ENCODE measurements at regions not wholly inside any gene's neighbourhood (a gene's known extent, or its start where the extent isn't known, plus 50 kb on each side); places are given as distances from the start of the nearest gene placed in this dataset.

DNA sequence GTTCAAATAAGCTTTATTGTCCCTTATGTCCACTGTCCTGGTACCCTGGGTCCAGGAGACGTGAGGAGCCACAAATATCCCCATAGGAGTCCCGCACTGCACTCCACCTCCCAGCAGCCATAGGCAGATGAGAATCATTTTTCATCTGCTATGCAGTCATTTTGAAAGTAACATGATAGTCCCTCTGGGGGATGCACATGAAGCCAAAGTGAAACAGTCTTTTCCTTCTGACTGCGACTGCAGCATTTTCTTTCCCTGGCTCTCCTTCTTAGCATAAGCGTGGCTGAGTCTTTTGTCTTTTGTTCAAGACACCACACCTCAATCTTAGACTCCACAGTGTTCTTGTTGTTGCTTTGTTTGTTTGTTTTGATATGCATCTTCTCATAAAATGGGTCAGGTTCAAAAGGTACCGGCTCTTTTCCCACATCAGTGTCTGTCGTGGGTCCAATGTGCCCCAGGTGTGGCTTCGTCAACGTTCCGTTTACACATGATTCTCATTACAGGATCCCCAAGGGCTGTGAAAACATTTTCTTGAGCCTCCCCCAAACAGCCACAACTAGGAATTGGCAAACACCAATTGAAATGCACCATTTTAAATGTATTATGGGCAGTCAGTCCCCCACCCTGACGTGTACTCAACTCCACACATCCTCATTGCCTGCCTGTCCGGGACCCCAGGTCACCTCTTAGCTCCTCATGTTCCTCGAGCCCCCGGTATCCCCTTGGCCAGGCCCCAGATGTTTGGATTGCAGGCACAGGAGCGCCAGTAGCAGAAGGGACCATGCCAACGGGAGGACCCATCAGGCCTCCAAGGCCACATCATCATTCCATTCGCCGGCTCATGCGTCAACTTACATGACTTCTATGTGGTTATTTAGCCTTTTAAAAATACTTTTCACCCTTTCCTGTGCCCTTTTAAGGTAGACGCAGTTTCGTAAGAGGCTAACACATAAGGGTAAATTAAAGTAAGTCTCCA, 237.8 kb upstream of the DAPK1 start:
- no peak for DNase-seq

DNA sequence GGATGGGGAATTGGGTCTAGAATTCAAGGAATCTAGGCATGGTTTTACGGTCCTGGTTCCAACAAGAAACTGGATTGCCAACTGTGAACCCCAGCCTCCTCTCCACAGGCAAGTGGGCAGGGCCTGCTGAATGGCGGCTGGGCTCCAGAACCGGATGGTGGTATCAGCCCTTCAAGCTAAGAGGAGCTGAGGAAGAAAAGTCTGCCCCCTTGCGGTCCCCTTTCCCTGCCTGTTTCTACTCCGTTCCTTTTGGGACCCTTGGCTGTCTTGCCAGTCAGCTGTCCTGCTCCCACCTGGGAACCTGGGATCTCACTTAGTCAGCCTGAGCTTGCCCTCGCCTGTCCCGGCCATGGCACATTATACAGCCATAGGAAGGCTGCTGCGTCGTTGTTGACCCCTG, 234.4 kb upstream of the DAPK1 start:
- no peak for DNase-seq

GRCh38 chr9:87266697-87267096, 231.0 kb upstream of the DAPK1 start:
- no peak for DNase-seq

DNA sequence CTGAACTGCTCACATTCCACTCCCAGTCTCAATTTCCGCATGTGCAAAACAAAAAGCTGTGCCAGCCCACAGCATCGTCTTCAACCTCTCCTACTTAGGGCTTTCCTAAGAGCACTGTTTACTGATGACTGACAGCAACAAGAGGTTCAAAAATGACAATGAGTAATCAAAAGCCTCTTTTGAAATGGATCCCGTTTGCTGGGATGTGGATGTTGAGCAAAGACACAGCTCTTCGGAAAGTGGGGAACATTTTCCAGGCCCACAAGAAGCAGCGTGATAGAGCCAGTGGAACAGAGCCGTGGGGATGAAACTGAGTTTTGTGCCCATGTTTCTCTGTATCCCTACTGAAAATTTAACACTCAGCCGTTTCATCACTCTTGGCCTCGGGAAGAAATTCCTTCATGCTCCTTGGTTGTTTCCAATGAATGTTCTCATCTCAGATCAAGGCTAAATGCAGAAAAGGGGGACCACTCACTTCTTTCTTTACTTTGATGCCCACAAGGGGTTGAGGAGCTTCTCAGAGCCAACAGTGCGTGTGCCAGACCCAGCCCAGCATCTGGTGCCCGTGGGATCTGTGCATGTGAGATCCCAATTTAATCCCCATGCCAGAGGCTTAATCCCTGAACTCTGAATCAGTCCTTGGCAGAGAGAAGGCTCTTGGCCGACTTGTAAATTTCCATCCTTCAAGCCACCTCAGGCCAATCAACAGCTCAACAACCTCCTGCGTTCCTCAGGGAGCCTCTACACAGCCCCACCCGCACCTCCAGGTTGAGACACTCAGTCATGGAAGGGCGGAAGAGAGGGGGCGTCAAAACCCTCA, 230.2 kb upstream of the DAPK1 start:
- DNase-seq = no peak

DNA sequence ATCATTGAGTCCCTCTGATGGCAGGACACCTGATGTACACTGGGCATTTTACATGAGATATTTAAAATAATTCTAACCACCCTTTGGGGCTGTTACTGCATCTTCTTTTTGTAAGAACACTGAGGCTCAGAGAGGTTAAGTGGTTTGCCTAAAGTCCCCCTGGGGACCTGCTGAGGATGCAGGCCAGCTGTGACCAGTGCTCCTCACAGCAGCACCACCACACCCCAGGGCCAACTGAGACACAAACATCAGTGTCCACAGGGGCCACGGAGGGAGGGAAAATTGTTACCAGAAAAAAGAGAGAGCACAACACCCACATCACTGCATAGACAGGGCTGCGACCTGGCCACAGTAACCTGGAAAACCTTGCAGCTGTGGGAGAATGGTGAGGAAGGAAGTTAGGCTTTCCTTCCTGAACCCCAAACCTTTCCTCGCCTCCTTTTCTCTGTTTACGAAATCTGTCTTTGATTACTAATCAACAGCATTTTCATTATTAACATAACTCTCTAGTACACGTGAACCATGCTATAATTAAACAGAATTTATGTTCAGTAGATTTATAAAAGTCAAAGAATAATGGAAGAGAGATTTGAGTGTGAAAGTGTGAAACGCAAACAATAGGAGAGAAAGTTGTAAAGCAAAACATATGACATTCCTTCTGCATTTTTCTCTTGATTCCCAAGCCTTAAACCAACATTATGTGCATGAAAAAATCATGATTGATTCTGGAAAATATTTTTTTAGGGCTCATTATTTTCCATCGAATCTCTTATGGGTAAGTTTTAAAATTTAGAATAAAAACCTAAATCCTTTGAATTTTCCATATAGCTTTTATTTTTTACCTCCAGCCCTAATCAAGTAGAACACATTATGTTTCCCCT, 228.1 kb upstream of the DAPK1 start:
- no peak for DNase-seq

- no peak for DNase-seq
Observed at GRCh38 chr9:87270221-87270847, 227.3 kb upstream of the DAPK1 start.

GRCh38 chr9:87270848-87271234, 226.8 kb upstream of the DAPK1 start:
- no peak for DNase-seq

- DNase-seq = no peak
Observed at GRCh38 chr9:87271696-87272477, 225.8 kb upstream of the DAPK1 start.

GRCh38 chr9:87275047-87275725, 222.5 kb upstream of the DAPK1 start:
- DNase-seq = no peak

- no peak for DNase-seq
Observed at GRCh38 chr9:87276327-87276841, 221.3 kb upstream of the DAPK1 start.

GRCh38 chr9:87276851-87277261, 220.8 kb upstream of the DAPK1 start:
- DNase-seq = no peak

DNA sequence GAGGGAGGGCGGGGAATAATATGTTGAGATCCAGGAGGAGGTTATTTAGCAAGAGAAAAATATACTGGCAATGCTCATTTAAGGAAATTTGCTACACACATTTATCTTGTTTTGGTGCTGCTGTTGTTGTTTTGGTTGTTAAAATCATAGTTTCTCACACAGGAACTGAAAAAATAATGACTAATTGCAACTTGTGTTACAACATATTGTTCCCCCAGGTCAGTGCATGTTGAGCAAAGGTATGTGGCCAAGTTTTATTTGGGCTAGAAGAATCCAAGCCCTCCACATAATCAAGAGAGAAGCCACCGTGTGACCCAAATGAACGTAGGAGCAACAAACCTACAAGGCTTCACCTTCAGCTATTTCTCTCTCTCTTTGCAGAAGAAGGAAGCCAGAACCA, 220.3 kb upstream of the DAPK1 start:
- no peak for DNase-seq

DNA sequence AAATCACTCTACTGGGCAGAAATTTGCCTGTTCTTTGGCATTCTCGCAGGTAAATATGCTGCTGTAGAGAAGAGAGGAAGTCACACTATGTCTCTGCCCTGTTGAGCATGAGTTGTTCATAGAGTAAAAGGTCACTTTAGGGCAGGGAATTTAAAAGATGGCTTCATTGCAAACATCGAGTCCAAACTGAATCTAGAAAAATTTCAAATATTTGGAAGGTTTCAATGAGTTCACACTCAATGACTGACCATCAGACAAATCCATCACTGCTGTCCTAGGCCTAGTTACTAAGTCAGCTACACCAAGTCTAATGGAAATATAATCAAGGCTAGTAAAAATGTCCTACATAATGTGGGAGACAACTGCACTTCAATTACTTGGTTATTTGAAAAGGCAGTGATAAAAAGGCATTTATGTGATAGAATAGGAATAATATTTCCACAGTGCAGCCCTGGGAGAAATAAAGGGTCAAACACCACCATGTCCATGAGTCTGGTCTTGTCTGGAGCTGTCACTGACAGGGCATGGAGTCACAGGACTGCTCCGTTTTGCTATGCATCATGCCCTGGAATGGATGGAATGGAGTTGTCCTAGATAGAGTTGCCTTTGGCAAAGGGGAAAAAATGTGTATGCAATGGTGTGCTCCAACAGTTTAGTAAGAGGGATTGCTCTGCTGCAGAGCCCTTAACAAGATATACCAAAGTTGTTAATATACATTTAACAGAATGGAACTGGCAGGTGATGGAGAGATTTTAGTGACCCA, 218.5 kb upstream of the DAPK1 start:
- no peak for DNase-seq

DNA sequence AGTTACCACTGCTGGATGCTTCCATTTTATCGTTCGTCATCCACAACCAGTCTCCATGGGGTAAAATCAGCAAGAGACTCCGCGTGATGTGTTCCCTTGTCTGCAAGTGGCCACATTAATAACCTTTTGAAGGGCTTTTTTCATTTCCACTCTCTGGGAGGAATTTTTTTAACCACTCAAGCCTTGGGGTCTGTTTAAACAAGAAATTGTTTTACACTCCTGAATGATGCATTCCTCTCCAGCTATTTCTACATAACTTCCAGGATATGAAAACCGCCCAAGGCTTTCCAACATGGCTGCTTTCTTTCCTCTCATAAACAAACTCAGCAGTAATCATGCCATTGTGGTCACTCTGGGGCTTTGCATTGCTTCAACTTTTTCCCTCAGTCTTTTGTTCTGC, 217.2 kb upstream of the DAPK1 start:
- no peak for DNase-seq

- no peak for DNase-seq
Observed at GRCh38 chr9:87282538-87282937, 215.1 kb upstream of the DAPK1 start.

DNA sequence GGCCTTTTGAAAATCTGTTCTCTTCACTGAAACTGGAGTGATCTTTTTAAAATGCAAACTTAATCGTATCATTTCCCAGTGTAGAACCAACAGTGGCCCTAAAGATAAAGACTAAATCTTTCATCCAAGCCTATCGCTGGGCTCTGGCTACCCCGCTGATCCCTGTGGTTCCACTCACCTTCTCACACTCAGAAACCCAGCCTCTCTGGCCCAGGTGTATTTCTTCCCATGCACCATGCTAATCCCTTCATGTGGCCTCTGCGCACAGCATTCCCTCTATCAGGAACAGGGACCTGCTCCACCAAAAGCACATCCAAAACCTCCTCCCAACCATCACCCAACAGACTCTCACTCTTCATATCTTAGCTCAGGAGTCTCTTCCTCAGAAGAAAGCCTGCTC, 214.1 kb upstream of the DAPK1 start:
- no peak for DNase-seq

- DNase-seq = no peak
Observed at GRCh38 chr9:87285183-87285850, 212.3 kb upstream of the DAPK1 start.

GRCh38 chr9:87286506-87286905, 211.2 kb upstream of the DAPK1 start:
- DNase-seq = no peak

Data from NCI-H1694 treated with DMSO at 0.1 percent for 48 hours (cell line).